Epithelial cell of proximal tubule (primary cell): ENCODE measurements at regions not wholly inside any gene's neighbourhood (a gene's known extent, or its start where the extent isn't known, plus 50 kb on each side); places are given as distances from the start of the nearest gene placed in this dataset.

ENCODE experiments used
- DNase-seq: peaks from one replicate; pipeline ENCODE4 v3.0.0-alpha.2; 2011; ENCODE audit warnings: low read depth
- H3K4me3 ChIP-seq: 2 replicates; pipeline ENCODE4 v1.5.1; 2011; ENCODE audit warnings: low read depth, mild to moderate bottlenecking, low read length
- TF ChIP-seq, protein P1 (sequence below): conservative IDR thresholded peaks from 2 replicates; pipeline ENCODE4 v1.5.1; 2012; ENCODE audit warnings: low read depth, mild to moderate bottlenecking, low read length

DNA sequence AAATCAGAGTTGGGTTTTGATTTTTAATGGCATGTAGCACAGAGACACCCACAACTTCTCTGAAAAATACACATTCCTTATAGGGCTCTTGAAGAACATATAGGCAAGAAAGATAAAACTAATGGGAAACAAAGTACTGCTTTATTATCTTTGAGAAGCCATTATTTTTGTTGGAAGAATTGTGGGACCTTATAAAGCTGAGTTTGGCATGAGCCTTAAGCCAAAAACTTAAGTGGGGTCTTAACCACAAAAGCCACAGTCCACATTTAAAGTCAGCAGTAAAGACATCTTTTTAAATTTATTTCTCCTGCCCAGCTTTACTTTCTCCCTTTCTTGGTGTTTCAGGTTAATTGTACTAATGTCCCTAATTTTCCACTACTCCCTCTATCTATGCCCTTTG, 1297.3 kb downstream of the C4orf33 start:
- TF ChIP-seq, protein P1, sequence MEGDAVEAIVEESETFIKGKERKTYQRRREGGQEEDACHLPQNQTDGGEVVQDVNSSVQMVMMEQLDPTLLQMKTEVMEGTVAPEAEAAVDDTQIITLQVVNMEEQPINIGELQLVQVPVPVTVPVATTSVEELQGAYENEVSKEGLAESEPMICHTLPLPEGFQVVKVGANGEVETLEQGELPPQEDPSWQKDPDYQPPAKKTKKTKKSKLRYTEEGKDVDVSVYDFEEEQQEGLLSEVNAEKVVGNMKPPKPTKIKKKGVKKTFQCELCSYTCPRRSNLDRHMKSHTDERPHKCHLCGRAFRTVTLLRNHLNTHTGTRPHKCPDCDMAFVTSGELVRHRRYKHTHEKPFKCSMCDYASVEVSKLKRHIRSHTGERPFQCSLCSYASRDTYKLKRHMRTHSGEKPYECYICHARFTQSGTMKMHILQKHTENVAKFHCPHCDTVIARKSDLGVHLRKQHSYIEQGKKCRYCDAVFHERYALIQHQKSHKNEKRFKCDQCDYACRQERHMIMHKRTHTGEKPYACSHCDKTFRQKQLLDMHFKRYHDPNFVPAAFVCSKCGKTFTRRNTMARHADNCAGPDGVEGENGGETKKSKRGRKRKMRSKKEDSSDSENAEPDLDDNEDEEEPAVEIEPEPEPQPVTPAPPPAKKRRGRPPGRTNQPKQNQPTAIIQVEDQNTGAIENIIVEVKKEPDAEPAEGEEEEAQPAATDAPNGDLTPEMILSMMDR: no peak
- no peak overlapping the region for H3K4me3 ChIP-seq
- no peak for DNase-seq

DNA sequence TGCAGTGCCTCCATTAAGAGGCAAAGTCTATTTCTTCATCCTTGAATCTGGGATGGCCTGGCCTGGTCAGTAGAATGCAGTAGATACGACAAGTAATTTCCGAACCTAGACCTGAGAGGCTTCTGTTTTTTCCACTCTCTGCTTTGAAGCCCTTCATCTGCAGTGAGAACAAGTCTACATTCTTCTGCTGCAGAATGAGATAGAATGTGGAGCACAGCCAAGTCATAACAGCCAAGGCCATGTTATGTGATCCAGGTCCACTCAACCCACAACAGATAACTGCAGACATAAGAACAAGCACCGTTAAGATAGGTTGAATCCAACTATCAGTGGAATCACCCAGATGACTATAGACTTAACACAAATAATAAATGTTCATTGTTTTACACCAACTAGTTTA, 1297.7 kb downstream of the C4orf33 start:
- DNase-seq: no peak
- TF ChIP-seq, protein P1: no peak
- H3K4me3 ChIP-seq: no peak overlapping the region

DNA sequence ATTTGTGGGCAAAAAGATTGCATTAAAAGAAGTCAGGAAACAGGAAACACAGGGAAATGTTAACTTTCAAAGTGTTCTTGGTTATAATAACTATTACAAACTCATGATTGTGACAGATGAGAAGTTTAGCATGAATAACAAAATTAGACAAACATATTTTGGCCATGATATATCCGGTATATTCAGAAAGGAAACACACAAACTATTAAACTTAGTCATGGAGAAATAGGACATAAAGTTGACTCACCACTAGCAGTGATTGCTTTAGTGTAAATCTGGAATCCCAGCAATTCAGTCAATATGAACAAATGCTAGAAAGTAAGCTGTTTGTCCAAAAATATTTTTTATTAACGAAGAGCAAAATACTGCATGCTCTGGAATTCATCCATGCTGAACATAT, 1299.9 kb downstream of the C4orf33 start:
- H3K4me3 ChIP-seq: no peak overlapping the region
- TF ChIP-seq, protein P1: no peak
- DNase-seq: no peak

DNA sequence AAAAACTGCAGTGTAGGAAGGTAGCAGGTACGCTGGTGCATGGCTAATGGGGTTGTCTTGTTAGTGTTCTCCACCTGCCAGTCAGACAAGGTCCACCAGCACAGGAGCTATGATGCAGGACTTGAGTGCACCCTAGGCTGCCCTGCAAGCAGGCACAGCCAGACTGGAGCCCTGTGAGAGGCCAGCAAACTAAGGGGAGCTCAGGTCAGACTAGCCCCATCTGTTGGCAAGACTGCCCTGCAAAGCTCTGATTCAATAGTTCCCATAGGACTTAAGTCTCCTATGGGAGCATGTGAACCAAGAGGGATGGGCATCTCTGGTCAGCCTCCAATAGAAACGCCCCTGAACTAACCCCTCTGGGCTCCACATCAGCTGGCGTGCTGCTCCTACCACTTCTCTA, 1307.3 kb downstream of the C4orf33 start:
- H3K4me3 ChIP-seq: no peak overlapping the region
- TF ChIP-seq, protein P1: no peak

DNA sequence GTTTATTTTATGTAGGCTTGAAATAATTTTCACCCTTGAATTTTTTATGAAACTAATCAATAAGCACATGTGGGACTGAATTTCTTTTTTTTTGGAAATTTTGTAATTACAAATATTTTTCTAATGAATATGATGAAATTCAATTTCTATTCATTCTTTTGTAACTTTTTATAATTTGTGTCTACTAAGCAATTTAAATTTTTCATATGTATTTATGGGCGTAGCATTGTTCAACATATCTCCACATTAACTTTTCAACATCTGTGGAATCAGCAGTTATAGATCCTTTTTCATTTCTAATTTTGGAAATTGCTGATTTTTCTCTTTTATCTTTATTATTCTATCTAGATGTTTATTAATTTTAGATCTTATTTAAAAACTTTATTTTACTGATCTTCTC, 1320.3 kb downstream of the C4orf33 start:
- H3K4me3 ChIP-seq: no peak overlapping the region
- TF ChIP-seq, protein P1: no peak
- DNase-seq: no peak

More for the DNA sequence above, 1307.3 kb downstream of the C4orf33 start:
- DNase-seq: no peak

DNA sequence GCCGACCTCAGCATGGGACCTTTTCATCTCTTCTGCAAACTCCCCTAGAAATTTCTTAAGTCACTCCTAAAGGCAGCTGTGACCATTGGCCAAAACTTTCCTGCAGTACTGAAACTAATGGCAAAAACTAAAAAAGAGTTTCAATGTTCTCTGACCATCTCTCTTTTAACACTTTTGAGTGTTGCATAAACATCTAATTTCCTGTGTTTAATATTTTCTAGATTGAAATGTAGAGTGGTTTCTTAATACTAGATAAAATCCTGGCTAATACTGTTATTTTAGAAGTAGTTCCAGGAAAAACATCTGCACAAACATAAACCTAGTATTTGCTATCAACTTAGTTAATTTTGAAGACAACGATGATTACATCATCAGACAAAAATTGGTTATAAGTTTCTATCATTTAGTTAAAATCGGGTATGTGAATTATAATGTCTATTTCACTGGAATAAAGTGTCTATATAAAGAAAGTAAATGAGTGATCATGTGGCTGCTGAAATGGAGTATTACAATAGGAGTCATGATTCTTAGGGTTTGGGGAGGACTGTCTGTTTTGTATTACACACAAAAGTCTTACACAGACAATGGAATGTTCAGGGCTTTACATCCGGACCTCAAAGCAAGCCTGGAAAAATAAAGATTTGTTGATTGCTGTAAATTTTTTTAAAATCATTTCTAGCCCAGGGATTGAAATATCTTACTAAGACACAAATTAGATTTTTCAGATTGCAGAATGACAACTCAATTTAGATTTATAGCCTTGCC, 1323.4 kb downstream of the C4orf33 start:
- TF ChIP-seq, protein P1: no peak
- no peak for DNase-seq
- no peak overlapping the region for H3K4me3 ChIP-seq

DNA sequence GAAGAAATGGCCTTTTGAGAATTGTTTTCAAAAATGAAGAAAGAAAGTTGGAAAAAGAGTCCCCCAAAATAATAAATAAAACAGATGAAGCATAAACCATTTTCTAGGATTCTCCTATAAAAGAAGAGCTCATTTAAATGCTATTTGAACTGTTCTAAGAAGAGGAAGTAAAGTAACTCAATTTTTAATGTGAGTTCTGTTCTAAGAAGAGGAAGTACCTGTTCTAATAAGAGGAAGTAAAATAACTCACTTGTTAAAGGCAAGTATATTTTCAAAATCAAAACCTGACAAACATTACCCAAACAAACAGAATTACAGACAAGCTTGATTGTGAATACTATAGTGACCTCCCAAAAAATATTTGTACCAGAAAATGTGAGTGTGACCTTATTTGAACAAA, 1326.3 kb downstream of the C4orf33 start:
- H3K4me3 ChIP-seq: no peak overlapping the region
- TF ChIP-seq, protein P1: no peak
- no peak for DNase-seq
